ENCODE measurements at regions not wholly inside any gene's neighbourhood (a gene's known extent, or its start where the extent isn't known, plus 50 kb on each side); places are given as distances from the start of the nearest gene placed in this dataset.
A peak's percentile ranks its signal among the peaks of the same experiment; 100 is the strongest.

GRCh38 chr3:18295171-18295920, 129.8 kb downstream of the SATB1 start:
- no peaks in the 10 kb centered on the region for H3K4me1 Mint-ChIP-seq (ENCODE audit: low read depth)
- H3K27me3 Mint-ChIP-seq: no peaks in the 10 kb centered on the region
- peak; percentile 31 for DNase-seq
- peaks cover 21% of the 10 kb centered on the region for H3K9me3 Mint-ChIP-seq
- no peak overlapping the region for H3K27ac Mint-ChIP-seq
- peaks cover 3% of the 10 kb centered on the region for H3K36me3 Mint-ChIP-seq (ENCODE audit: low read depth)
- H3K4me3 Mint-ChIP-seq: no peak overlapping the region

GRCh38 chr3:18290157-18290556, 135.0 kb downstream of the SATB1 start:
- Mint-ChIP-seq H3K9me3 (no peaks in the 10 kb centered on the region), H3K36me3 (ENCODE audit: low read depth) (no peaks in the 10 kb centered on the region), H3K27ac (no peak overlapping the region), H3K4me3 (no peak overlapping the region), H3K4me1 (ENCODE audit: low read depth) (no peaks in the 10 kb centered on the region), H3K27me3 (no peaks in the 10 kb centered on the region)
- DNase-seq: no peak

GRCh38 chr3:18288243-18288642, 136.9 kb downstream of the SATB1 start:
- Mint-ChIP-seq H3K27ac (no peak overlapping the region), H3K9me3 (no peaks in the 10 kb centered on the region), H3K4me3 (no peak overlapping the region), H3K4me1 (ENCODE audit: low read depth) (no peaks in the 10 kb centered on the region), H3K36me3 (ENCODE audit: low read depth) (no peaks in the 10 kb centered on the region), H3K27me3 (no peaks in the 10 kb centered on the region)
- DNase-seq: no peak

- Mint-ChIP-seq H3K36me3 (ENCODE audit: low read depth) (no peaks in the 10 kb centered on the region), H3K9me3 (no peaks in the 10 kb centered on the region), H3K4me1 (ENCODE audit: low read depth) (no peaks in the 10 kb centered on the region), H3K4me3 (no peak overlapping the region), H3K27ac (no peak overlapping the region), H3K27me3 (peaks cover 6% of the 10 kb centered on the region)
- no peak for DNase-seq
These were observed 140.4 kb downstream of the SATB1 start for GRCh38 chr3:18284716-18285115.

GRCh38 chr3:18283680-18284079, 141.5 kb downstream of the SATB1 start:
- no peak overlapping the region for H3K27ac Mint-ChIP-seq
- no peak overlapping the region for H3K4me3 Mint-ChIP-seq
- peaks cover 6% of the 10 kb centered on the region for H3K27me3 Mint-ChIP-seq

GRCh38 chr3:18282507-18282906, 142.6 kb downstream of the SATB1 start:
- no peak overlapping the region for H3K27ac Mint-ChIP-seq
- no peak overlapping the region for H3K4me3 Mint-ChIP-seq
- H3K27me3 Mint-ChIP-seq: peaks cover 6% of the 10 kb centered on the region
- H3K36me3 Mint-ChIP-seq (ENCODE audit: low read depth): no peaks in the 10 kb centered on the region
- H3K4me1 Mint-ChIP-seq (ENCODE audit: low read depth): no peaks in the 10 kb centered on the region
- no peaks in the 10 kb centered on the region for H3K9me3 Mint-ChIP-seq
- no peak for DNase-seq

More at GRCh38 chr3:18283680-18284079, 141.5 kb downstream of the SATB1 start:
- Mint-ChIP-seq H3K4me1 (ENCODE audit: low read depth) (no peaks in the 10 kb centered on the region), H3K9me3 (no peaks in the 10 kb centered on the region), H3K36me3 (ENCODE audit: low read depth) (no peaks in the 10 kb centered on the region)
- no peak for DNase-seq

GRCh38 chr3:18279226-18279737, 145.9 kb downstream of the SATB1 start:
- Mint-ChIP-seq H3K27ac (no peak overlapping the region), H3K4me3 (no peak overlapping the region)
- no peak for DNase-seq

DNA sequence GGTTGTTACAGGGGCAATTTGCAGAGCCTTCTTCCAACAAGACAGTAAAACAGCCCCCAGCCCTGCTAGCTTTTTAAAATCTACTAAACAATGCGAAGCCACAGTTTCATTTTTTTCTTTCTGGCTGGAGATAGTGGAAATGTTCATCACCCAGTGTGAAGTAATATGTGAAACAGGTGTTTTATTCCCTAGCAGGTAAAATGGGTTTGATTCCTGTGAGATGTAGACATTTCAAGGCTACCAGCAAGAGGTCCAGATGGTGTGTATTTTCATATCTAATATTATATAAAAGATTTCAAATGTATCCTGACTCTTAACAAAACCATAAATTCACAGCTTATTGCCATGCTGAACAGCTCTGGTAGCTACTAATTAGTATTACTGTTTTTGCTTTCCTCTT, 160.3 kb downstream of the SATB1 start:
- Mint-ChIP-seq H3K9me3 (no peaks in the 10 kb centered on the region), H3K27ac (no peak overlapping the region), H3K36me3 (ENCODE audit: low read depth) (no peaks in the 10 kb centered on the region), H3K4me3 (no peak overlapping the region), H3K4me1 (ENCODE audit: low read depth) (no peaks in the 10 kb centered on the region), H3K27me3 (no peaks in the 10 kb centered on the region)
- no peak for DNase-seq

More at GRCh38 chr3:18279226-18279737, 145.9 kb downstream of the SATB1 start:
- no peaks in the 10 kb centered on the region for H3K36me3 Mint-ChIP-seq (ENCODE audit: low read depth)
- no peaks in the 10 kb centered on the region for H3K4me1 Mint-ChIP-seq (ENCODE audit: low read depth)
- H3K9me3 Mint-ChIP-seq: no peaks in the 10 kb centered on the region
- peaks cover 6% of the 10 kb centered on the region for H3K27me3 Mint-ChIP-seq

DNA sequence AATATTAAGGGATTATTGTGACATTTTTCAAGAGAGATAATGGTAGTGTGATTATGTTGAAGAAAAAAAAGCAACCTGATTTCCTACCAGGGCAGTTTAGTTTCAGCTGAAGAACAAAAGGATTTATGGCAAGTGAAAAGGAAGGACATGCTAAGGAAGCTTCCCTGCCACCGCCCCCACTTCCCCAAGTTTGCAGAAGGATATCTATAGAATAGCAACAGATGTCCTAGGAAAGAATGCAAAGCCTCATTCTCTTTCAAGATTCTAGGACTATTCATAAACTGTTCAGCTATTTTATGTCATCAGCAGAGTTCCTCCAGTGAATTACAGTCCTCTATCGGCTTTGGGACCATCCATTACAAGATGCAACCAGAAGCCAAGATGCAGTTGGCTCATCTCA, 160.8 kb downstream of the SATB1 start:
- Mint-ChIP-seq H3K4me3 (no peak overlapping the region), H3K9me3 (no peaks in the 10 kb centered on the region), H3K36me3 (ENCODE audit: low read depth) (no peaks in the 10 kb centered on the region), H3K27ac (no peak overlapping the region), H3K27me3 (no peaks in the 10 kb centered on the region), H3K4me1 (ENCODE audit: low read depth) (no peaks in the 10 kb centered on the region)
- no peak for DNase-seq

GRCh38 chr3:18258492-18258891, 166.6 kb downstream of the SATB1 start:
- H3K27me3 Mint-ChIP-seq: no peaks in the 10 kb centered on the region
- no peak overlapping the region for H3K27ac Mint-ChIP-seq
- no peaks in the 10 kb centered on the region for H3K36me3 Mint-ChIP-seq (ENCODE audit: low read depth)
- no peaks in the 10 kb centered on the region for H3K4me1 Mint-ChIP-seq (ENCODE audit: low read depth)
- no peaks in the 10 kb centered on the region for H3K9me3 Mint-ChIP-seq
- DNase-seq: no peak
- H3K4me3 Mint-ChIP-seq: no peak overlapping the region

- H3K4me1 Mint-ChIP-seq (ENCODE audit: low read depth): no peaks in the 10 kb centered on the region
- no peaks in the 10 kb centered on the region for H3K36me3 Mint-ChIP-seq (ENCODE audit: low read depth)
- no peak for DNase-seq
- no peaks in the 10 kb centered on the region for H3K9me3 Mint-ChIP-seq
- H3K4me3 Mint-ChIP-seq: no peak overlapping the region
- no peaks in the 10 kb centered on the region for H3K27me3 Mint-ChIP-seq
- H3K27ac Mint-ChIP-seq: no peak overlapping the region
These were observed 172.6 kb downstream of the SATB1 start for GRCh38 chr3:18252578-18252977.

DNA sequence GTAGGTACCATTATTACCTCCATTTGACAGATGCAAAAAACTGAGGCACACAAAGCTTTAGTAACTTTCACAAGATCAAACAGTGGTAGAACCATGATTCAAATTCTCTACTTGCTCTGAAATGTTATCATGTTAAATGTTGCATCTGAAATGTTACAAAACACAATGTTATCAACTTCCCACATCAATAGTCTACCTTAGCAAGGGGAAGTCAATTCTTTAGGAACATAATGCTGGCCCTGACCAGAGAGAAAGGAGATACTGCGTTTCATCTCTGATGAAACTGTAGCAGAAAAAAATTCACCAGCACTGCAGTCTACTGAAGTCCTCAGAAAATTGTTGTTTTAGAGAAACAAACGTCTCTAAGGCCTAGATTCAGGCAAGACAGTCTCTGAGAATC, 174.1 kb downstream of the SATB1 start:
- no peaks in the 10 kb centered on the region for H3K27me3 Mint-ChIP-seq
- no peaks in the 10 kb centered on the region for H3K4me1 Mint-ChIP-seq (ENCODE audit: low read depth)
- no peak overlapping the region for H3K4me3 Mint-ChIP-seq
- H3K36me3 Mint-ChIP-seq (ENCODE audit: low read depth): no peaks in the 10 kb centered on the region
- no peak for DNase-seq
- H3K27ac Mint-ChIP-seq: no peak overlapping the region
- no peaks in the 10 kb centered on the region for H3K9me3 Mint-ChIP-seq

GRCh38 chr3:18249126-18249525, 176.0 kb downstream of the SATB1 start:
- H3K27me3 Mint-ChIP-seq: peaks cover 3% of the 10 kb centered on the region
- no peak for DNase-seq
- H3K9me3 Mint-ChIP-seq: no peaks in the 10 kb centered on the region
- H3K4me3 Mint-ChIP-seq: no peak overlapping the region
- peaks cover 3% of the 10 kb centered on the region for H3K4me1 Mint-ChIP-seq (ENCODE audit: low read depth)
- H3K27ac Mint-ChIP-seq: no peak overlapping the region
- no peaks in the 10 kb centered on the region for H3K36me3 Mint-ChIP-seq (ENCODE audit: low read depth)

GRCh38 chr3:18247776-18248310, 177.3 kb downstream of the SATB1 start:
- DNase-seq: no peak
- Mint-ChIP-seq H3K27me3 (peaks cover 3% of the 10 kb centered on the region), H3K9me3 (no peaks in the 10 kb centered on the region), H3K4me3 (no peak overlapping the region), H3K27ac (no peak overlapping the region), H3K4me1 (ENCODE audit: low read depth) (peaks cover 3% of the 10 kb centered on the region), H3K36me3 (ENCODE audit: low read depth) (no peaks in the 10 kb centered on the region)

- no peak for DNase-seq
- Mint-ChIP-seq H3K4me3 (no peak overlapping the region), H3K27me3 (peaks cover 3% of the 10 kb centered on the region), H3K4me1 (ENCODE audit: low read depth) (peaks cover 3% of the 10 kb centered on the region), H3K27ac (no peak overlapping the region), H3K9me3 (no peaks in the 10 kb centered on the region), H3K36me3 (ENCODE audit: low read depth) (no peaks in the 10 kb centered on the region)
These were observed 177.9 kb downstream of the SATB1 start for GRCh38 chr3:18247139-18247695.

Data from activated T-cell treated with anti-CD3 and anti-CD28 coated beads, Interleukin-2, amount 50 U/mL, for 24 hours (primary cell).